ENCODE measurements at regions not wholly inside any gene's neighbourhood (a gene's known extent, or its start where the extent isn't known, plus 50 kb on each side); places are given as distances from the start of the nearest gene placed in this dataset.

- TF ChIP-seq EZH2phosphoT487 (IDR thresholded peaks at IDR 0.05; ENCODE audit: borderline replicate concordance, low read depth, low read length): no peak
- TF ChIP-seq, protein P1, sequence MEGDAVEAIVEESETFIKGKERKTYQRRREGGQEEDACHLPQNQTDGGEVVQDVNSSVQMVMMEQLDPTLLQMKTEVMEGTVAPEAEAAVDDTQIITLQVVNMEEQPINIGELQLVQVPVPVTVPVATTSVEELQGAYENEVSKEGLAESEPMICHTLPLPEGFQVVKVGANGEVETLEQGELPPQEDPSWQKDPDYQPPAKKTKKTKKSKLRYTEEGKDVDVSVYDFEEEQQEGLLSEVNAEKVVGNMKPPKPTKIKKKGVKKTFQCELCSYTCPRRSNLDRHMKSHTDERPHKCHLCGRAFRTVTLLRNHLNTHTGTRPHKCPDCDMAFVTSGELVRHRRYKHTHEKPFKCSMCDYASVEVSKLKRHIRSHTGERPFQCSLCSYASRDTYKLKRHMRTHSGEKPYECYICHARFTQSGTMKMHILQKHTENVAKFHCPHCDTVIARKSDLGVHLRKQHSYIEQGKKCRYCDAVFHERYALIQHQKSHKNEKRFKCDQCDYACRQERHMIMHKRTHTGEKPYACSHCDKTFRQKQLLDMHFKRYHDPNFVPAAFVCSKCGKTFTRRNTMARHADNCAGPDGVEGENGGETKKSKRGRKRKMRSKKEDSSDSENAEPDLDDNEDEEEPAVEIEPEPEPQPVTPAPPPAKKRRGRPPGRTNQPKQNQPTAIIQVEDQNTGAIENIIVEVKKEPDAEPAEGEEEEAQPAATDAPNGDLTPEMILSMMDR (conservative IDR thresholded peaks at IDR 0.05; ENCODE audit: low read length): no peak
Measured at GRCh38 chr2:176413786-176414185, 144.5 kb downstream of the MTX2 start.
